GM21367 (cell line): ENCODE measurements at regions not wholly inside any gene's neighbourhood (a gene's known extent, or its start where the extent isn't known, plus 50 kb on each side); places are given as distances from the start of the nearest gene placed in this dataset.

Experiments used
- ATAC-seq: cut with Tn5 transposase; IDR thresholded peaks from one replicate; pipeline ENCODE4 v1.9.1; 2021; ENCODE audit not compliant: unreplicated experiment

- ATAC-seq: no peak
Measured at GRCh38 chr18:54100920-54101470, 123.5 kb downstream of the MBD2 start.

GRCh38 chr18:54100466-54100865, 124.0 kb downstream of the MBD2 start:
- no peak for ATAC-seq

- ATAC-seq: no peak
Measured at GRCh38 chr18:54094474-54094873, 130.0 kb downstream of the MBD2 start.

GRCh38 chr18:54090856-54091255, 133.6 kb downstream of the MBD2 start:
- no peak for ATAC-seq

GRCh38 chr18:54089749-54090459, 134.6 kb downstream of the MBD2 start:
- no peak for ATAC-seq

- no peak for ATAC-seq
Measured at GRCh38 chr18:54086863-54087262, 137.6 kb downstream of the MBD2 start.

- ATAC-seq: peak; percentile 63
Measured at GRCh38 chr18:54086046-54086802, 138.2 kb downstream of the MBD2 start.

- ATAC-seq: no peak
Measured at GRCh38 chr18:54080858-54081257, 143.6 kb downstream of the MBD2 start.

- ATAC-seq: no peak
Measured at GRCh38 chr18:54076166-54076565, 148.3 kb downstream of the MBD2 start.

GRCh38 chr18:54075689-54076088, 148.8 kb downstream of the MBD2 start:
- no peak for ATAC-seq

- no peak for ATAC-seq
Measured at GRCh38 chr18:54069729-54070128, 154.7 kb downstream of the MBD2 start.

- ATAC-seq: no peak
Measured at GRCh38 chr18:54060343-54061005, 164.0 kb downstream of the MBD2 start.

- ATAC-seq: no peak
Measured at GRCh38 chr18:54052732-54053429, 171.6 kb downstream of the MBD2 start.

- no peak for ATAC-seq
Measured at GRCh38 chr18:54052259-54052658, 172.2 kb downstream of the MBD2 start.

GRCh38 chr18:54043484-54044251, 180.8 kb downstream of the MBD2 start:
- ATAC-seq: no peak

GRCh38 chr18:54035927-54036326, 188.5 kb downstream of the MBD2 start:
- ATAC-seq: no peak

GRCh38 chr18:54033052-54033451, 191.4 kb downstream of the MBD2 start:
- no peak for ATAC-seq

GRCh38 chr18:54032412-54032811, 192.1 kb downstream of the MBD2 start:
- no peak for ATAC-seq

GRCh38 chr18:54031243-54031642, 193.2 kb downstream of the MBD2 start:
- no peak for ATAC-seq

GRCh38 chr18:54030434-54030833, 194.0 kb downstream of the MBD2 start:
- no peak for ATAC-seq
